K562 (cell line): ENCODE measurements at regions not wholly inside any gene's neighbourhood (a gene's known extent, or its start where the extent isn't known, plus 50 kb on each side); places are given as distances from the start of the nearest gene placed in this dataset.

Experiments
- CBX5 ChIP-seq: IDR thresholded peaks from 2 replicates; pipeline ENCODE4 v1.6.1; 2014; ENCODE audit warnings: low read depth, borderline replicate concordance
- CTCF ChIP-seq, 3 experiments: IDR thresholded peaks in 2 of 3; conservative IDR thresholded peaks in 1 of 3; 2 replicates each; pipeline ENCODE4 v1.5.1; 2011 to 2012; ENCODE audit warnings: low read length in 3 of 3, mild to moderate bottlenecking in 3 of 3, control low read depth in 2 of 3, improper control_type of control experiment in 1 of 3, inconsistent platforms in 1 of 3, low read depth in 1 of 3, mixed read lengths in 1 of 3, moderate library complexity in 1 of 3; ENCODE audit not compliant: insufficient read depth in 2 of 3
- HDAC1 ChIP-seq, 2 experiments: fragments of 450-650 bp; IDR thresholded peaks; 2 replicates each; pipeline ENCODE4 v1.6.1; 2016 to 2017; ENCODE audit warnings: inconsistent platforms in 1 of 2, mild to moderate bottlenecking in 1 of 2, moderate library complexity in 1 of 2
- HINFP ChIP-seq: fragments of 450-650 bp; conservative IDR thresholded peaks from 2 replicates; pipeline ENCODE4 v1.6.1; 2016; ENCODE audit warnings: missing genetic modification characterization, low read depth, mild to moderate bottlenecking, control low read depth, missing compliant biosample characterization
- MAX ChIP-seq: sonication (generic); formaldehyde crosslinking; IDR thresholded peaks from 2 replicates; pipeline ENCODE4 v1.9.0; 2022; ENCODE audit warnings: mild to moderate bottlenecking, missing genetic modification reagents
- ZMIZ1 ChIP-seq, 2 experiments: fragments of 150-350 bp in 1 of 2; IDR thresholded peaks; 2 replicates each; pipeline ENCODE4 v1.6.1; 2012 to 2016; ENCODE audit warnings: low read depth in 2 of 2, low read length in 2 of 2, mild to moderate bottlenecking in 1 of 2, moderate library complexity in 1 of 2
- ZNF24 ChIP-seq: fragments of 450-650 bp; IDR thresholded peaks from 2 replicates; pipeline ENCODE4 v1.6.1; 2016
- ZNF253 ChIP-seq: fragments of 250-450 bp; sonication (Bioruptor Pico); conservative IDR thresholded peaks from 2 replicates; pipeline ENCODE4 v1.6.1; 2021; ENCODE audit warnings: mild to moderate bottlenecking
- ZNF274 ChIP-seq: IDR thresholded peaks from 2 replicates; pipeline ENCODE4 v1.6.1; 2011; ENCODE audit warnings: low read depth, mild to moderate bottlenecking, low read length, moderate library complexity, borderline replicate concordance
- TF ChIP-seq, protein P1 (sequence below): fragments of 250-450 bp; sonication (Bioruptor Pico); IDR thresholded peaks from 2 replicates; pipeline ENCODE4 v1.8.0; 2021; ENCODE audit warnings: borderline replicate concordance, mild to moderate bottlenecking, moderate library complexity; ENCODE audit not compliant: poor library complexity, severe bottlenecking

DNA sequence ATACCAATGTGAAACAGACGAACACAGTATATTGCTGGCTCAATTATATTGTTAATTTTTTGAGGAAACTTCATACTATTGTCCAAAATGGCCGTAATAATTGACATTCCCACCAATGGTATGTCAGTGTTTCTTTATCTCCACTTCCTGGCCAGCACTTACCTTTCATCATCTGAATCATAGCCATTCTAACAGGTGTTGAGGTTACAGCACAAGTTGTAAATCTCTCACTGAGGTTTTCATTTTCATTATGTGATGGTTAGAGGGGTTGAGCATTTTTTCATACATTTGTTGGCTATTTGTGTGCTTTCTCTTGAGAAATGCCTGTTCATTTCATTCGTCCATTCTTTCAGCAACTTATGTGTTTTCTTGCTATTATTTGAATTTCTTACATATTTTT is 824.0 kb downstream of the UQCRFS1 start:
- TF ChIP-seq ZNF24 (no peak), ZMIZ1 (IDR thresholded peaks at IDR 0.05; ENCODE audit: low read depth in 2 of 2, low read length in 2 of 2) (no peak), CTCF (IDR thresholded peaks at IDR 0.05 in 2 of 3, conservative IDR thresholded peaks at IDR 0.05 in 1 of 3; ENCODE audit: insufficient read depth in 2 of 3, low read depth in 1 of 3, low read length in 3 of 3) (no peak), HDAC1 (IDR thresholded peaks at IDR 0.05) (no peak), HINFP (tag) (no peak), ZNF253 (no peak), CBX5 (no peak), MAX (CRISPR knock-in tag) (no peak), ZNF274 (no peak)
- TF ChIP-seq, protein P1, sequence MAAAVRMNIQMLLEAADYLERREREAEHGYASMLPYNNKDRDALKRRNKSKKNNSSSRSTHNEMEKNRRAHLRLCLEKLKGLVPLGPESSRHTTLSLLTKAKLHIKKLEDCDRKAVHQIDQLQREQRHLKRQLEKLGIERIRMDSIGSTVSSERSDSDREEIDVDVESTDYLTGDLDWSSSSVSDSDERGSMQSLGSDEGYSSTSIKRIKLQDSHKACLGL (CRISPR knock-in tag), result no peak
